Hypothalamus (tissue), 51 donors: ENCODE measurements at regions not wholly inside any gene's neighbourhood (a gene's known extent, or its start where the extent isn't known, plus 50 kb on each side); places are given as distances from the start of the nearest gene placed in this dataset.

Experiments used
- DNase-seq, 51 donors: peaks; one replicate each; lab custom pipeline; 2025; lab: John Stamatoyannopoulos, UW

DNA sequence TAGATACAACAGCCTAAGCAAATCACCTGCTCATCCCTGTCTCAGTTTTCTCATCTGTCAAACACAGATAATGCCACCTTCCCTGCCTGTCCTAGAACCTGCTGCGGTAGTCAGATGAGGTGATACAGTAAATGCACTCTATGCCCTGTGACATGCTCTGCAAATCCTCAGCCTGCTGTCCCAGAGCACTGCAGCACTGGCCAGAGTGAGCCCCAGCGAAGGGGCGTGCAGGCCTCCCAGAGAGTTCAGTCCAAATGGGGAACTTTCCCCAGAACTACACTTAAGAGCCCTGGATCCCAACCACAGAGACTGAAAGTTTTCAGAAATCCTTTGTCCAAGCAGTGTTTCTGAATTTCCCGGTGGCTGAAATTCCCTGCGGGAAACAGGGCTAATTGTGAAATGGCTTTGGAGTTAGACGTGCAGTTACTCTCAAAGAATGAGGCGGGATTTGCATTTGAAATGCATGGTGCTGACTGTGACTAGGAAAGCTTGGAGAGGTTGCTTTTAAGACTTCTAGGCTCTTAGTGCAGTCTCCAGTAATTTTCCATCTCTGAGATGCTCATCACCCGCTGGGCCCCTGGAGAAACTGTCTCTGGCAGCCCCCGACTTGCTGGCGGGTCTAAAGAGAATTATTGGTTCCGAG is 206.5 kb upstream of the AJAP1 start:
- peak in 2 of 51 donors; percentile 1 to 12 for DNase-seq

DNA sequence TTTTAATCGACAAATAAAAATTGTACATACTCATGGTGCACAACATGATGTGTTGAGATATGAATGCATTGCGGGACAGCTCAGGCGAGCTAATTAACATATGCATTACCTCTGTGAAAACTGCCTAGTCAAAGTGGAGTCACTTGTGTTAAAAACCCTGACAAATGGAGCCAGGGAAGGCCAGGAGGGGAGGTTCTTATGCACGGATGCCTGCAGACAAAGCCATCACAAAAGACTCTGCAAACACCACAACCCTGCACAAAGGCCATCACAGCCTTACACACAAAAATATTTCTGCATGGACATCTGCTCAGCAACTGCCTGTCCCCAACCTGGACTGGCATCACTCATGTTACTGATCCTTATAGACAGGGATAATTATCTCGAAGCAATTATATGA is 204.4 kb upstream of the AJAP1 start:
- DNase-seq = no peak

DNA sequence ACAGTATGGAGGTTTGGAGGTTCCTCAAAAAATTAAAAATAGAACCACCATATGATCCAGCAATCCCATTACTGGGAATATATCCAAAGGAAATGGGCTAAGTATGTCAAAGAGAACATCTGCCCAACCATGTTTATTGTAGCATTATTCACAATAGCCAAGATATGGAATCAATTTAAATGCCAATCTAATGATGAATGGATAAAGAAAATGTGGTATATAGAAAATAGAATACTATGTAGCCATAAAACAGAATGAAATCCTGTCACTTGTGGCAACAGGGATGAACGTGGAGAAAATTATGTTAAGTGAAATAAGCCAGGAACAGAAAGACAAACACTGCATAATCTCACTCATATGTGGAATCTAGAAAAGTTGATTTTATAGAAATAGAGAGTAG is 201.7 kb upstream of the AJAP1 start:
- no peak for DNase-seq

DNA sequence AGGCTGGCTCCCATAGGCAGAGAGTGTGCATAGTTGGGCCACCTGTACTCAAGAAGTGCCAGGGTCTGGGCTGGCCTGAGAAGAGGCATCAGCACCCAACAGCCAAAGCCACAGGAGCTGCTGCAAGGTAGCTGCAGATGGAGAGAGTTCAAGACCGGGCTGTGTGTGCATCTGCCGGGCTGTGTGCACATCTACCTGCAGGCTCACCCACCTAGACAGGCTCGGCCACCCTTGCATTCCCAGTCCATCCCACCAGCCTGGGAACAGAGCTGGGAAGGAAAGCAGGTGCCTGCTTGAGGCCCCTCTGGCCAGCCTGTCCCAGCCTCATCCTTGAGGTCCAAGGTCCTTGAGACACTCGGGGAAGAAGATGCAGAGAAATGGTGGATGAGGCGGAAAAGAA is 194.4 kb upstream of the AJAP1 start:
- no peak for DNase-seq

DNA sequence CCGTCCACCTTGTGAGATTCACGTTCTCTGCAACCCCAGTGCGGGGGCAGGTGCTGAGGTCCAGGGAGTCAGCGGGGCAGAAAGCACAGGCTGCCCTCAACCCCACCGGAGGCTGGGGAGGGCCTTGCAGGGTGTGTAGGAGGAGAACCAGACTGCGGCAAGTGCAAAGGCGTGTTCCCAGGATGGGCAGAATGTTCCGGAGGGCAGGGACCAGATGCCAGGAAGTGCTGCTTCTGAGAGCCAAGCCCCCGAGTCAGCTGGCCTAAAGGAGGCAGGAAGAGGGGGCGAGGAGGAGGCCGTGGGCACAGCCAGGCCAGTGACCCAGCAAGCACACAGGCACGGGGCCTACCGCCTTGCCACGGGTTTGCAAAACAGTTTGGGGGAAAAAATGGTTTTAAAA is 193.8 kb upstream of the AJAP1 start:
- DNase-seq = no peak

DNA sequence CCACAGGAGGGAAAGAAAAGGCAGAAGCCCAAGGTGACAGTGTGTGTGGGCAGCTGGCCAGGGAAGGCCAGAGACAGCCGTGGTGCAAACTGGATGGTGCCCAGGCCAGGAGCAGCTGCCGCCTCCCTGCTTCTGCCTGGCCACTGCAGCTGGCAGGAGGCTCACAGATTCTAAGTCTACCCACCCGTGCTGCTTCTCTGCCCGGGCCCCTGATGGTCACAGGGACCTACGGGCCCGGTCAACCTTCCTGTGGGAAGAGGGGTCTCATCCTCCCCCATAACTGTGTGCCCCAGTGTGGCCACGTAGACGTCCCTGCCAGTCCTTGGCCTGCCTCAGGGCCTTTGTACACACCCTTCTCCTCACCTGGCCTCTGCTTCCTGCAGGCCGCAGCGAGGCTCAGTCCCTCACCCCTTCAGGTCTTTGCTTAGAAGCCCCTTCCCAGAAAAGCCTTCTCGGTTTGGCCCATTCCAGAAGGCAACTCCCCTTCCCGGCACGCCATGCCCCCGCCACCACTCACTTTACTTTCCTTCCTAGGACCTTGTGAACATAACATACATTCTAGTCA is 192.6 kb upstream of the AJAP1 start:
- DNase-seq = no peak

DNA sequence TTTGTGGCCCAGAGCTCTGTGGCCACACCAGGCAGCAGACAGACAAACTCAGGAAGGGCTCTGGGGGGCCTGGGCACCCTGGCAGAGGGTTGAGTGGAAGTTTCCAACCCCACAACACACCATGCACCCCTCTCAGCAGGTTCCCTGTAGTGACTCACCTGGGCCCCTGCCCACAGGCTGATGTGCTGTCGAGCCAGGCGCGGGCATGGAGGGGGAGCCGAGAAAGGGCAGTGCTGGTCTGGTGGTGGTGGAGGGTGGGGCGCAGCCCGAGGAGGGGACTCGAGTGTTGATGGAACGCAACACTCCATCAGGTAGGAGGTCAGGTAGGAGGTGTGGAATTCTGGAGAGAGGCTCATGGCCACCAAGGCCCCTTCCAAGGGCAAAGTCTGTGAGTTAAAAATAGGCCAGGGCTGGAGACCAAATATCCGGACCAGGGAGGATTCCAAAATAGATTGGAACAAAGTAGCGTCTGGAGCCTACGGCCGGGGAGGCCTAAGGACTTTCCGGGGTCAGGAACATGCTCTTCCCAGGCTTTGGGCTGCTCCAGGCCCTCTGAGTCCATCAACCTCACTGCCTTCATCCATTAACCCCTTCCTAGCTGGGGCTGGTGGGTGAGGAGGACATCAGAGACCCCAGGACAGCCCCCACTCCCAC is 191.5 kb upstream of the AJAP1 start:
- DNase-seq = no peak

DNA sequence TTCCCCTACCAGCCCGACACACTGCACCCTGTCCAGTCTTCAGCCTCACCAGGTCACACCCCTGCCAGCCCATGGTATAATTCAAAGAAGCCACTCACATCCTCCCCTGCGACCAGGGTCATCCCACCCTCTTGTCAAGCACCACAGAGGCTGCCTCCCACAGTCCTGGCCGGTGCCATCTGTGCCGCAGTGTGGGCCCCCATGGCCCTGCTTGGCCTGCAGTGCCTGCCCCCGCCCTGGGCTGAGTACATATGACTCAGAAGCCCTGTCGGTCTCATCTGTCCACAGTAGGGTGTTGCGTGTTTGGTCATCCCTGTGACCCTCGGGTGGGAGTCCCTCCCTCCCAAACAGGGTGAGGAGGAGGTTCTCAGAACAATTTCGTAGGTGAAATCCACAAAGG is 190.8 kb upstream of the AJAP1 start:
- no peak for DNase-seq

DNA sequence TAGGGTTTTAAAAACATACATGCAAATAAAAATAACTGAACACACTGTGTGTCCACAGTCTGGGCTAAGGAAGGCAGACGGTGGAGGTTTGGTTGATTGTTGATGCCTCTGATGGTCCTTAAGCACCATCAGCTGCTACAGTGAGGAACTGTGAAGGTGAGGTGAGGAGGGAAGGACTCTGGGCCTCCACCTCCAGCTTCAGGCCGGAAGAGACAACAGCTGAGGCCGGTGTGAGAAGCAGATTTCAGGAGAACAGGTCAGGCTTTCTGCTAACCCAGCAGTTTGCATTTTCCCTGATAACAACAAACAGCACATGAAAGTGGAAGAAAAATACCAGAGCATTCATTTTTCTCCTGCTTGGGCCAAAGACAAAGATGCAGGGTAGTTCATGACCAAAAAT is 189.9 kb upstream of the AJAP1 start:
- DNase-seq = no peak

DNA sequence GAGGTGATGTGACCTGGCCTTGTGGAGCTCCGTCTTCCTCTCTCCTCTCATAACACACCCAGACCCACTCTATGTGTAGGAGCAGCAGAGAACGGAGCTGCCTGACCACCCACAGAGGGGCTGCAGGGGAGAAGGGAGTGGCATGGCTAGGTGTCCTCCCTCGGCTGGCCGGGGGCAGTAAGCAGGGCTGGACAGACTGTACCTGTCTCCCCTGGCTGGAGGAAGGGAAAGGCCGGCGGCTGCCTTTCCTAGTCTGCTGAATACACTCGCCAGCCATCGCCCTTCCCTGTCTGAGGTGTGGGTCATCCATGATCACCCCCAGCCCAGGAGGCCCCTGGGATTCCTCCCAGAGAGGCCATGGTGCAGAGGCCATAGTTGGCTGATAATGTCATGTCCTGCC is 187.2 kb upstream of the AJAP1 start:
- no peak for DNase-seq

DNA sequence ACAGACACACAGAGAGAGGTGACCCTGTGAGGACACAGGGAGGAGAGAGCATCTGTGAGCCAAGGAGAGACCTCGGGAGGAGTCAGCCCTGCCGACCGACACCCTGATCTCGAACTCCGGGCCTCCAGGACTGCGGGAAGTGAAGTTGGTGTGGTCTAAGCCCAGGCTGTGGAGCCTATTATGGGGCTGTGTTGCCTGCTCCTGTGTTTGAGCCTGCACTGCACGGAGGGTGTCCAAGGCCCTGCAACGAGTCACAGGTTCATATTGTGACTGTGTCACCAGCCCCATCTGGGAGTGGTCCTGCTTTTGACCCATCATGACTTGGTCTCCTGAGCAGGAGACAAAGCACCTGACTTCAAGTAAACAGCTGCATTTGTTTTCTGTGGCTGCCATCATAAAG is 186.0 kb upstream of the AJAP1 start:
- no peak for DNase-seq

DNA sequence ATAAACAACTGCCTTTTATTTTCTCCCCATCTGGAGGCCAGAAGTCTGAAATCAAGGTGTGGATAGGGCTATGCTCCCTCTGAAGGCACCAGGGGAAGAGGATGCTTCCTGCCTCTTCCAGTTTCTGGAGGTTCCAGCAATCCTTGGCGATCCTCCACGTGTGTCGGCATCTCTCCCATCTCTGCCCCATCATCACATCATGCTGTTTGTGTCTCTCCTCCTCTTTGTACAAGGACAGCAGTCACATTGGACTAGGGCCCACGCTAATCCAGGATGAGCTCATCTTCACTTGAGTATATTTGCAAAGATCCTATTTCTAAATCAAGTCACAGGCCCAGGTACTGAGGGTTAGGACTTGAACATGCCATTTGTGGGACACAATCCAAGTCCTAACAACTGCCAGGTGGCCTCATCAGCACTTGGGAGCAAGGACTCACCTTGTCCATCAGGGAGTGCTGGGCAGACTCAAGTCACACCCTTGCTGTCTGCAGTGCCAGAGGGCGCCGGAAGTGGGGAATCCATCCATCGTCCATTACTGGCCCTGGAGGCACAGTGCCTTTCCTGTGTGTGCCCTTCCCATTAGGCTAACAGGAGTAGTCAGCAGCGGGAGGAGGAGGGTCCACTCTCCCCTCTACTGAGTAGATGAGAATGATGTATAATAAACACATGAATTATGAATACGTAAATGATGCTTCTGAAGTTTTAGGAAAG is 185.4 kb upstream of the AJAP1 start:
- DNase-seq = peak in 1 of 51 donors; percentile 53

DNA sequence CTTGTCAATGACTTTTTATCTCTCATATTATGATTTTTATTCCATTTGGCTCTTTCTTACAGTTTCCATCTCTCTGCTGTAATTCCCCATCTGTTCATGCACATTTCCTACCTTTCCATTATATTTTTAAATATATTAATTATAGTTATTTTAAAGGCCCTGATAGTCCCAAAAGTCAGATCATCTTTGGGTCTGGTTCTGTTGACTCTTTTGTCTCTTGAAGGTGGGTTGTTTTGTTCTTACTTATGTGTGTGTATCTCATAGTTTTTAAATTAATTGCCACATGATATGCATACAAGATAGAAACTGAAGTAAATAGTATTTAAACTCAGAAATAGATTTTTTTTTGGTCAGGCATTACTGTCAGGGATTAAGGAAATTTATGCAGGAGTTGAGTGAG is 178.0 kb upstream of the AJAP1 start:
- no peak for DNase-seq

DNA sequence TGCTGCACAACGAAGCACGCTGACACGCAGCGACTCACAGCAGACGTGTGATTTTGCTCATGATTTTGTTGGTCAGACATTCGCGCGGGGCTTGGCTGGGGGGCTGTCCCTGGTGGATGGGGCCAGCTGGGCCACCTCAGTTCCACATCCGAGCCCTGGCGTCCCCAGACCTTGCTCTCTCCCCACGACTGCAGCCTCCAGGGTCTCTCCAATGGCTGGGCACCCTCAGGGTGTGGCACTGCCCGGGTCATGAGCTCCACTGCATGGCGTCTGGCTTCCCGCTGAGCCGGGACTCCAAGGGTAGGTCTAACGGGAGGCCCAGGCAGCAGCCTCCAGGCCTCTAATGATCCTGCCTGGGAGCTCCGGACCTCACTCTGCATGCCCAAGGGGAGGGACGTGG is 173.0 kb upstream of the AJAP1 start:
- no peak for DNase-seq

DNA sequence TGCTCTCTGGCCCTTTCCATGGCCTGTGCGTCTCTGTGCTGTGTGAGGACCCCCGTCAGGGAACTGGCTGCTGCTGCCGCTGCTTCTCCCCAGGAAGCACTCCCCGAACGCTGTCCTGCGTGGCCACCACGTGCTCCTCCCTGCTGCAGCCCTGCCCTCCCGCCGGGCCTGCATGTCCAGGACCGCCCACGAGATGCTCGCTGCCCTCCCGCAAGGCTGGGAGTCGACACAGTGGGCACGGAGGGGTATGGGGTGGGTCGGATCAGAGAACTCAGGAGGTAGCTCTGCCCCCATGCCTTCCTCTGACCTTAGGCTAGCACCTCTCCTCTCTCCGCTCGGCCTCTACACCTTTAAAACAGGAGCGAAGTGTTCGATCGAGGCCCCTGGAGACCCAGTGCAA is 171.9 kb upstream of the AJAP1 start:
- no peak for DNase-seq

DNA sequence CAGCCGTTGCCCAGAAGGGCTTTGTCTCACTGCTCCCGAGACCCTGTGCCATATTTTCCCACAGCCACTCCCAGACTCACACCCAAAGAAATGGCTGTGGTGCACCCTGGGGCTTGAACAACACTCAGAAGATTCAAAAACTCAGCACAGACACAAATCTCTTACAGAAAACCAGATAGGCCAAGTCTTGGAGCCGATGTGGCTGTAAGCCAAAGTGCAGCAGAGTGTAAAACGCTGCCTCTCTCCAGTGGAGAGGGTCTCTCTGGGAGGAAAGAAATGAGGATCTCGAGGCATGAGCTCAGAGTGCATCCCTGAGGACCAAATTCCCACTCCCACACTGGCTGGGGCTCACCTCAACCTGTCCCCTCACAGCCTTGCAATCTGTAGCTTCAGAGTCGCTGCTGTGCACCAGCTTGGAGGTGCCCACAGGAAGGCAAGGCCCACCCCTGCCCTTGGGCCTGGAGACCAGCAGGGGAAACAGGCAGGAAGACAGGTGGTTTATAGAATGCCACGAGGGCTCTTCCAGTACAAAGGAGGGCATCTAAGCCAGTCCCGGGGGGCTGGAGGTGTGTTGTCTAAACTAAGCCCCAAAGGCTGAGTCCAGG is 171.3 kb upstream of the AJAP1 start:
- no peak for DNase-seq

DNA sequence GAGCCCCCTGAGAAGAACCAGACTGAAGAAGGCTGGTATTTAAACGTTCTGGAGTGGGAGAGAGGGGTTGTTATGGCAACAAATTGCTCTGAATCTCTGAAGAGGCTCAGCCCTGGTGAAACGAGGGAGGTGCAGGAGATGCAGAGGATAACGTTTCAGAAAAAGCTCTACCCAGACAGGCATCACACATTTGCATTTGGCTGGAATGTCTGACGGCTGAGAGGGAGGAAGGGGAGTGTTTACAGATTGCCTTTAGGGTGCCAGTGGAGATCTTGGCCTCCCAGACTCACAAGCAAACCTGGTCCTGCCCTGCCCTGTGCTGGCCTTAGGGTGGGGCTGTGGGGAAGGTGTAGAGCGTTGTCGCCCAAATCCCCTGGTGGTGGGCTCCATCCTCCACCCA is 169.0 kb upstream of the AJAP1 start:
- DNase-seq = peak in 7 of 51 donors; percentile 5 to 64 (median 14)

DNA sequence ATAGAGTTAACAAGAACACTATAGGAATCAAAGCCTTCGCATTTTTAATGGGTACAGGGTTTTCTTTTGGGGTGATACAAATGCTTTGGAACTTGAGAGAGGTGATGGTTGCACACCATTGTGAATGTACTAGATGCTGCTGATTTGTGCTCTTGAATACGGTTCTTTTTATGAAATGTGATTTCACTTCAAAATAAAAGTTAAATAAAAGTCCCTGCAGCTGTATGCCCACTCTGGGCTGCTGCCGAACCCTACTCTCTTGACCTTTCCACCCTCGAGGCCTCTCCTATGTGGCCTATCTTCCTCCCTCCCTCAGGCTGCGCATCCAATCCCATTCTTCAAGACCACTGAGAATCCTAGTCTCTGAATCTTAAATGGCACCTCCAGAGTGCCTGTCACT is 168.5 kb upstream of the AJAP1 start:
- DNase-seq = no peak

DNA sequence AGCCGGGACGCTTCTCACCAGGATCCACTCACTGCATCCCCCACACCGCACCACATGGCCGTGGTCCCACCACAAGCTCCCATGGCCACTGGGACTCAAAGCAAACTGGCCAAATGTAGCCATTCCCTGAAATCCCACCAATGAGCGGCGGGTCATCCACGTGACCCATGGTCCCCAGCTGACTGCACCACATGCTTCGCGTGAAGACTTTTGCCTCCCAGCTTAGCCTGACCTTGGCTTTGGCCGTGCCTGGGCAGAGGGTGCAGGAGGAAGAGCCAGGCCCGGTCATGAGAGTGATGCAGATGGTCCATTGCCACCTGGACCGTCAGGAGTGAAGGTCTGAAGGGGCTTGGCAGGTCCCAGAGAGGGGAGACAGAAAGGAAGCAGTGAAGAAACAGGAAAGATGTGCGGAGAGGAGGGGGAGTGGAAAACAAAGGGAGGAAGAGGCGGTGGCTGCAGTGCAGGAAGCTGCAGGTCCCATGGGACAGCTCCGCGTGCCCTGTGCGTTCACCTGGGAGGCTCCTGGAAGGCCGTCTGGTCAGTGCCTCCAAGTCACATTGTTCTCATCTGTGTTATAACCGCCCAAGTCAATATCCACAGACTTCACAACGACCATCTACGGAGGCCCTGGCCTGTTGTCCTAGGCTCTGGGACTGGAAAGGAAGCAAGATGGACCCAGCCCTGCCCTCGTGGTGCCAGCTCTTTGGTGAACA is 167.8 kb upstream of the AJAP1 start:
- DNase-seq = no peak

DNA sequence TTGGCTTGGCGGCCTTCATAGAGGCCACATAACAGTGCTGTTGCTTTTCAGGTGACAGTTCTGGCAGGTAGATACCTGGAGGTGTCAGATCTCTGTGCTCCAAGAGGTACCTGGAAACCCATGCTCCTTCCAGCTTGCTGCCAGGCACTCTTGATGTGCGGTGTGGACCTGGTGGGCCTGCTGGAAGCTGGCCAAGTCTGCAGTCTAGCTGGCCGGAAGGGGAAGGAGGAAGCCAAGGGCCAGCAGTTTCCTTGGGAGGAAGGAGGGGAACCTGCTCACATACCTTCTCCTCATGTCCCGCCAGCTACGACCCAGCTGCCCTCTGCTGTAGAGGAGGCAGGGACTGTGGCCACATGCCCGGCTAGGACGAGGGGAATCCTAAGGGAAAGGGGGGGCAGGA is 166.4 kb upstream of the AJAP1 start:
- DNase-seq = no peak

DNA sequence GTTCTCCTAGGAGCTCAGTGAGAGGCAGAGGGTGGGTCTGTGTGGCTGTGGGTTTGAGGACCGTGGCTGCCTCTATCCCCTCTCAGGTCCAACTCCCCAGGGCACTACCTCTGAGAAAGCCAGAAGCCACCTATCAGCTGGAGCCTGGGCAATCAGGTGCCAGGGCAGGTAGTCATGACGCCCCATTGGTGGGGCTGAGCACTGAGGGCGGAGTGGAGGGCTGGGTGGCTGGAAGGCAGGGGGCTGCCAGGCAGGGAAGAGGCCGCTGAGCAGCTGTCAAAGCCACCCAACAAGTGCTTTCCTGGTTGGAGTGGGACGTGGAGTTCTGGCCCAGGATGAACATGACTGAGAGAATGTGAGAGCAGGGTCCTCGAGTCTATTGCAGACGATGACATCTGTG is 164.9 kb upstream of the AJAP1 start:
- DNase-seq = no peak
